Right lobe of liver (tissue), 6 donors: ENCODE measurements at regions not wholly inside any gene's neighbourhood (a gene's known extent, or its start where the extent isn't known, plus 50 kb on each side); places are given as distances from the start of the nearest gene placed in this dataset.

ENCODE experiments used
- ATAC-seq, 4 donors: fragments of 200-7000 bp; cut with Tn5 transposase; one replicate each; pipeline ENCODE4 v1.9.1; 2020; ENCODE audit warnings: mild to moderate bottlenecking in 4 of 4, moderate library complexity in 4 of 4
- DNase-seq, 3 donors: peaks; one replicate each; pipeline ENCODE4 v3.0.0-alpha.2; 2020
- H3K27ac ChIP-seq, 3 donors: fragments of 200-600 bp; one replicate each; pipeline ENCODE4 v1.8.0; 2022
- H3K27me3 ChIP-seq, 2 donors: fragments of 200-600 bp; one replicate each; pipeline ENCODE4 v1.8.0; 2022
- H3K36me3 ChIP-seq, 4 donors: fragments of 200-600 bp; sonication (generic) in 1 of 4; one replicate each; pipeline versions ENCODE4 v1.5.1 to v1.8.0; 2017 to 2022; ENCODE audit warnings: control low read depth in 1 of 4
- H3K4me1 ChIP-seq, 4 donors: fragments of 200-600 bp; sonication (generic) in 1 of 4; one replicate each; pipeline versions ENCODE4 v1.5.1 to v1.8.0; 2017 to 2022; ENCODE audit warnings: control low read depth in 1 of 4
- H3K4me3 ChIP-seq, 3 donors: fragments of 200-600 bp; one replicate each; pipeline ENCODE4 v1.8.0; 2022
- H3K9me3 ChIP-seq, 4 donors: fragments of 200-600 bp; sonication (generic) in 1 of 4; one replicate each; pipeline versions ENCODE4 v1.5.1 to v1.8.0; 2017 to 2022; ENCODE audit warnings: control low read depth in 1 of 4
- CTCF ChIP-seq, 4 donors: fragments of 200-600 bp in 3 of 4; fragments of 450-650 bp in 1 of 4; IDR thresholded peaks; one replicate each; pipeline versions ENCODE4 v1.5.1 to v1.8.0; 2016 to 2022; ENCODE audit warnings: antibody characterized with exemption in 4 of 4, mild to moderate bottlenecking in 2 of 4
- POLR2A ChIP-seq: fragments of 450-650 bp; IDR thresholded peaks from one replicate; pipeline ENCODE4 v1.6.1; 2017; ENCODE audit warnings: antibody characterized with exemption, mild to moderate bottlenecking
- whole genome bisulfite sequencing: methylation state at CpG from one replicate; pipeline ENCODE4 v1.1.6; 2018; ENCODE audit warnings: low coverage, low lambda C conversion rate; ENCODE audit not compliant: insufficient coverage; ENCODE audit errors: missing lambda C conversion rate; 5-methylcytosine and 5-hydroxymethylcytosine counted together
- intact Hi-C, 2 donors: fragments of 100-400 bp; cut with DNase I; formaldehyde crosslinking; loops; one replicate each; pipeline versions ENCODE4 v1.11.2 to v1.14.1; 2022
- microRNA-seq, 2 donors: library from miRNA; unstranded; fragments of <30 nt; microRNA quantifications; one replicate each; pipeline ENCODE4, GENCODE V29; 2019 to 2020
- small RNA-seq, 2 experiments: library from RNA; depleted of rRNA; stranded (forward); fragments of <200 nt; gene quantifications; one replicate each; pipeline ENCODE3, GENCODE V24; 2016
- donor health status: DM: no; HTN: yes; CAD: no.
- donor health status: DM: no; HTN: no; CAD: no.
- donor health status: DM: no; HTN: no; CAD: no.
- donor health status: DM: no; HTN: yes; CAD: no.
- donor health status: DM: no; HTN: yes; CAD: no.

DNA sequence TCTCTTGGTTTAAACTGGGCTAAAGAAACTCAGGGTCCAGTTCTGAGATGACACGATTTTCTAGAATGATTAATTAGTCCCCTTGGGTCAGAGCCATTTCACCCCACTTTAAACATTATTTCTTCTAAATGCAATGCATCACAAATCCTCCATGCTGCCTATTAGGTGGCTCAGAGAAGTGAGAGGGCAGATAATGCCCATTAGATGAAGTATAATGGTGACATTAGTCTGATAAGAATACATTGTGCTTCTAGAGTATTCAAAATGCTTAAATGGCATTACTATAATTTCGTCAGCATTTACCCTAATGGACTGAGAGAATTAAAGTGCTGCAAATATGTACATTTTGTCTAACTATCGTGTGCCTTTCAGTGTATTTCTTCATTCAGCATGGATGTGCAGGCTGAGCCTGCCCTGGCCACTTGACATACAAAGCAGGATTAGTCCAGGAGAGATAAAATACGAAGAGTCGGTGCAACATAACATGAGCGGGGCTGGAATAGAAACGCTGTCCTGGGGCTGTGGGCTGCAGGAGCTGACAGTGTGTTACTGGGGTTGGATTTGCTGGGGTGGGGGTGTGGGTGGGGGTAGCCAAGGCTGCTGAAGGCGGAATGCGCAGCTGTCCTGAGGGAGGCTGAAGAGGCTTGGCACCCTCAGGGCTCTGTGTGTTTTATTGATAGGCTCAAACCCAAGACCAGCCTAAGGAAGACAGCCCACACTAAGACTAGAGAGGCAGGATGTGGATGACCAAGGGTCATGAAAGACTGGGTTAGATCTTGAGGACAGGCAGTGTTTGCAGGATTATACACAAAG is 52.8 kb upstream of the KLF6 start:
- intact Hi-C loops, result no loop called here
- no peaks in the 10 kb centered on the region for H3K4me1 ChIP-seq
- no peaks in the 10 kb centered on the region for H3K36me3 ChIP-seq
- no peaks in the 10 kb centered on the region for H3K9me3 ChIP-seq
- H3K27ac ChIP-seq, result no peak overlapping the region
- TF ChIP-seq CTCF (IDR thresholded peaks at IDR 0.05) (no peak), POLR2A (no peak)
- ATAC-seq (no peak), DNase-seq (peak in 1 of 3 donors; percentile 23)
- no peaks in the 10 kb centered on the region for H3K27me3 ChIP-seq
- 76% methylated on average over 7 of the region's 9 CpGs for WGBS
- no peak overlapping the region for H3K4me3 ChIP-seq

DNA sequence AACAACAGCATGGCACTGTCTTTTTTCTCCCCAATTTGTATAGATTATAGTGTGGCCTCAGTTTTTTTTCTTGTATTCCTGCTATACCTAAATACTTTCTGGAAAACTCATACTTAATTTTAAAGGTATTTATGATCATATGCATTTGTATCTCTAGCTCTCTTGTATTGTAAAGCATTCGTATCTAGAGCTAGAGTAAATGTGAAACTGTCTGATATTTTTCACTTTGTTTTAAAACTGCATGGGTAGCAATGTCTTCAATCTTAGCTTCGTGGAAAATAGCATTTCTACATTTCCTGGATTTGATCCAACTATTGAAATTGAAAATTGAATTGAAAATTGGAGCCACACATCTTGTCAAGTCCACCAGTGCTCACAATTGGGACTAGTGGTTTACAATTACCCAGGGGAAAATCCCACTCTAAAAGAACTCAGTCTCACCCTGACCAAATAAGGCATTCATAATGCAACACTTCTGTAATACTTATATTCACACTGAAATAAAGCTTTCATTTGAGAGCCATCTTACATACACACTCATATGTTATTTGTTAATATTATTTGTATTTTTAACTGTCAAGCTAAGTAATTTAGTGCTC is 51.3 kb upstream of the KLF6 start:
- DNase-seq (no peak), ATAC-seq (no peak)
- Histone ChIP-seq H3K4me1 (no peaks in the 10 kb centered on the region), H3K9me3 (no peaks in the 10 kb centered on the region), H3K4me3 (no peak overlapping the region), H3K36me3 (no peaks in the 10 kb centered on the region), H3K27ac (no peak overlapping the region), H3K27me3 (no peaks in the 10 kb centered on the region)
- WGBS, result 60% methylated on average over 2 of the region's 2 CpGs
- intact Hi-C loops, result no loop called here
- TF ChIP-seq CTCF (IDR thresholded peaks at IDR 0.05) (no peak), POLR2A (no peak)

DNA sequence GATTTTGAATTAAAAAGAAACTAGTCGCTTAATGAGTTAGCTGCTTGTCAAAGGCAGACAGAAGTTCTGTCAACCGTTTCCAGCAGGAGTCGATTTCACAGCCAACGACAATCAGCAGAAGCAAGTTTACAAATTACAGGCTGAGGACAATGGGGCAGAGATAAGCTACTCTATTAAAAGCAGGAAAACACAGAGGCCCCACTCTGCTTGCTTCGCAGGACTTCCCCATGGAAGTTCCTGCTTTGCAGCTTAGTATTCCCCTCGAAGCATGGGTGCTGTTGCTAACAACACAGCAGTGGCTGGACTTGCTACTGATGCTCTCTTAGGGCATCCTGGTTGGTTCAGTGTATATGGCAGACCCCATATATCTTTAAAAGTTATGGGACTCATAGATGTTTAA is 50.8 kb upstream of the KLF6 start:
- WGBS, result 29% methylated on average over 6 of the region's 6 CpGs
- Histone ChIP-seq H3K4me1 (no peaks in the 10 kb centered on the region), H3K27me3 (no peaks in the 10 kb centered on the region), H3K4me3 (no peak overlapping the region), H3K36me3 (no peaks in the 10 kb centered on the region), H3K27ac (no peak overlapping the region), H3K9me3 (no peaks in the 10 kb centered on the region)
- intact Hi-C loops, result no loop called here
- DNase-seq, result no peak
- peak; percentile 73 to 85 (median 78) for ATAC-seq
- TF ChIP-seq POLR2A (no peak), CTCF (IDR thresholded peaks at IDR 0.05) (no peak)

- Histone ChIP-seq H3K4me3 (no peak overlapping the region), H3K27ac (no peak overlapping the region), H3K36me3 (no peaks in the 10 kb centered on the region), H3K4me1 (peaks cover 0 to 3% (median 0%) of the 10 kb centered on the region in 4 donors), H3K27me3 (no peaks in the 10 kb centered on the region), H3K9me3 (no peaks in the 10 kb centered on the region)
- intact Hi-C loops, result no loop called here
- no peak for DNase-seq
- 86% methylated on average over 1 of the region's 1 CpG for WGBS
- TF ChIP-seq CTCF (IDR thresholded peaks at IDR 0.05), result no peak
- TF ChIP-seq POLR2A, result no peak
- ATAC-seq, result no peak
Measured at GRCh38 chr10:3834947-3835346, 49.9 kb upstream of the KLF6 start.

Small RNAs in the stretch of these regions (microRNA-seq; reads per million reads assigned to microRNA genes)
- gene MIR6078, result 0 reads per million in 2 donors

Small RNAs in the stretch of these regions (small RNA-seq; reads per million reads assigned to genes)
- 0 reads per million in 2 experiments for gene MIR6078
- gene RNU6-163P, result 0 reads per million in 2 experiments
